GM23338 (cell line): ENCODE measurements at regions not wholly inside any gene's neighbourhood (a gene's known extent, or its start where the extent isn't known, plus 50 kb on each side); places are given as distances from the start of the nearest gene placed in this dataset.
A peak's percentile ranks its signal among the peaks of the same experiment; 100 is the strongest.

ENCODE experiments used
- ATAC-seq: fragments of 200-7000 bp; cut with Tn5 transposase; 3 replicates; pipeline ENCODE4 v1.9.1; 2020
- DNase-seq: peaks from one replicate; pipeline ENCODE4 v3.0.0-alpha.2; 2015; ENCODE audit warnings: low spot score
- H2AFZ ChIP-seq: fragments of 200-600 bp; sonication (generic); 2 replicates; pipeline ENCODE4 v1.8.0; 2016; ENCODE audit warnings: antibody characterized with exemption, mild to moderate bottlenecking, moderate library complexity
- H3F3A ChIP-seq: fragments of 200-600 bp; sonication (generic); replicated peaks from 2 replicates; pipeline ENCODE4 v1.8.0; 2017; ENCODE audit warnings: antibody characterized with exemption, mixed run types, low read depth
- H3K27ac ChIP-seq: fragments of 200-600 bp; sonication (generic); 2 replicates; pipeline ENCODE4 v1.6.1; 2016; ENCODE audit warnings: low read depth
- H3K27me3 ChIP-seq: fragments of 200-600 bp; sonication (generic); 2 replicates; pipeline ENCODE4 v1.8.0; 2016; ENCODE audit warnings: mild to moderate bottlenecking, mixed run types, moderate library complexity; ENCODE audit not compliant: insufficient read depth
- H3K36me3 ChIP-seq: fragments of 200-600 bp; sonication (generic); 2 replicates; pipeline ENCODE4 v1.8.0; 2016; ENCODE audit warnings: mild to moderate bottlenecking; ENCODE audit not compliant: insufficient read depth
- H3K4me1 ChIP-seq: fragments of 200-600 bp; sonication (generic); 2 replicates; pipeline ENCODE4 v1.8.0; 2016; ENCODE audit warnings: mild to moderate bottlenecking, moderate library complexity; ENCODE audit not compliant: insufficient read depth
- H3K4me2 ChIP-seq: fragments of 200-600 bp; sonication (generic); 2 replicates; pipeline ENCODE4 v1.7.1; 2017; ENCODE audit warnings: mixed run types
- H3K4me3 ChIP-seq: fragments of 200-600 bp; sonication (generic); 2 replicates; pipeline ENCODE4 v1.6.1; 2016; ENCODE audit warnings: mixed run types
- H3K79me2 ChIP-seq: fragments of 200-600 bp; sonication (generic); replicated peaks from 2 replicates; pipeline ENCODE4 v1.8.0; 2017; ENCODE audit warnings: mild to moderate bottlenecking; ENCODE audit not compliant: insufficient read depth
- H3K9me2 ChIP-seq: fragments of 200-600 bp; sonication (generic); 2 replicates; pipeline ENCODE4 v1.8.0; 2017; ENCODE audit not compliant: insufficient read depth
- H4K20me1 ChIP-seq: fragments of 200-600 bp; sonication (generic); replicated peaks from 2 replicates; pipeline ENCODE4 v1.8.0; 2017; ENCODE audit warnings: mild to moderate bottlenecking; ENCODE audit not compliant: insufficient read depth
- H3K27ac Mint-ChIP-seq: 2 replicates; pipeline ENCODE4 v1.8.0; 2020; ENCODE audit warnings: inconsistent platforms, mild to moderate bottlenecking, moderate library complexity, mixed read lengths
- H3K27me3 Mint-ChIP-seq: 3 replicates; pipeline ENCODE4 v1.8.0; 2022; ENCODE audit warnings: low read depth, mild to moderate bottlenecking, moderate library complexity, mixed read lengths, inconsistent platforms; ENCODE audit not compliant: insufficient read depth, poor library complexity
- H3K36me3 Mint-ChIP-seq: 3 replicates; pipeline ENCODE4 v1.8.0; 2021; ENCODE audit warnings: low read depth, mild to moderate bottlenecking, inconsistent platforms, moderate library complexity, mixed read lengths
- H3K4me1 Mint-ChIP-seq: 3 replicates; pipeline ENCODE4 v1.8.0; 2020; ENCODE audit warnings: mild to moderate bottlenecking, inconsistent platforms, mixed read lengths
- H3K4me3 Mint-ChIP-seq: 3 replicates; pipeline ENCODE4 v1.8.0; 2021; ENCODE audit warnings: moderate library complexity, mild to moderate bottlenecking, inconsistent platforms, mixed read lengths
- H3K9me3 Mint-ChIP-seq: 3 replicates; pipeline ENCODE4 v1.8.0; 2020; ENCODE audit warnings: moderate library complexity, mild to moderate bottlenecking, inconsistent platforms, mixed read lengths
- CREB1 ChIP-seq: fragments of 250-450 bp; sonication (Bioruptor Pico); IDR thresholded peaks from 2 replicates; pipeline ENCODE4 v1.5.0; 2020; ENCODE audit warnings: low read depth, mild to moderate bottlenecking, moderate library complexity
- CTCF ChIP-seq, 2 experiments: fragments of 200-600 bp in 1 of 2; sonication (generic) in 1 of 2; conservative IDR thresholded peaks; 2 replicates each; pipeline versions ENCODE4 v1.5.1 to v1.6.1; 2016 to 2017; ENCODE audit warnings: antibody characterized with exemption in 2 of 2, low read depth in 2 of 2, mild to moderate bottlenecking in 2 of 2, moderate library complexity in 1 of 2
- ETS1 ChIP-seq: IDR thresholded peaks from 2 replicates; pipeline ENCODE4 v1.6.1; 2016; ENCODE audit warnings: antibody characterized with exemption
- EZH2 ChIP-seq: fragments of 200-600 bp; sonication (generic); IDR thresholded peaks from one replicate; pipeline ENCODE4 v1.8.0; 2017; ENCODE audit warnings: antibody characterized with exemption, mild to moderate bottlenecking, low read depth; ENCODE audit not compliant: unreplicated experiment
- EZH2phosphoT487 ChIP-seq: fragments of 200-600 bp; sonication (generic); IDR thresholded peaks from one replicate; pipeline ENCODE4 v1.8.1; 2018; ENCODE audit warnings: antibody characterized with exemption; ENCODE audit not compliant: unreplicated experiment
- JUNB ChIP-seq: IDR thresholded peaks from one replicate; pipeline ENCODE4 v1.6.1; 2016; ENCODE audit warnings: antibody characterized with exemption; ENCODE audit not compliant: unreplicated experiment
- NANOG ChIP-seq: IDR thresholded peaks from 2 replicates; pipeline ENCODE4 v1.6.1; 2016; ENCODE audit warnings: antibody characterized with exemption, borderline replicate concordance
- POLR2AphosphoS5 ChIP-seq: IDR thresholded peaks from 2 replicates; pipeline ENCODE4 v1.6.1; 2016; ENCODE audit warnings: antibody characterized with exemption, low read depth
- REST ChIP-seq: IDR thresholded peaks from one replicate; pipeline ENCODE4 v1.6.1; 2018; ENCODE audit warnings: antibody characterized with exemption; ENCODE audit not compliant: unreplicated experiment
- STAT1 ChIP-seq: IDR thresholded peaks from one replicate; pipeline ENCODE4 v1.6.1; 2016; ENCODE audit warnings: antibody characterized with exemption; ENCODE audit not compliant: unreplicated experiment
- ZNF114 ChIP-seq: fragments of 250-450 bp; sonication (Bioruptor Pico); IDR thresholded peaks from 2 replicates; pipeline ENCODE4 v1.5.0; 2020; ENCODE audit warnings: mild to moderate bottlenecking, moderate library complexity
- ZNF331 ChIP-seq: fragments of 250-450 bp; sonication (Bioruptor Pico); IDR thresholded peaks from 2 replicates; pipeline ENCODE4 v1.5.0; 2020; ENCODE audit warnings: low read depth, mild to moderate bottlenecking, moderate library complexity
- TF ChIP-seq, protein P1 (sequence below): fragments of 250-450 bp; sonication (Bioruptor Pico); IDR thresholded peaks from 2 replicates; pipeline ENCODE4 v1.5.0; 2020; ENCODE audit warnings: mild to moderate bottlenecking, moderate library complexity

- Histone ChIP-seq H3K4me1 (no peaks in the 10 kb centered on the region), H3F3A (no peaks in the 10 kb centered on the region), H4K20me1 (no peaks in the 10 kb centered on the region), H2AFZ (no peak overlapping the region), H3K27me3 (no peaks in the 10 kb centered on the region), H3K4me3 (no peak overlapping the region), H3K79me2 (no peaks in the 10 kb centered on the region; the same call in 1 of the 2 replicates), H3K9me2 (peaks cover 6% of the 10 kb centered on the region; the same call in 1 of the 2 replicates), H3K36me3 (no peaks in the 10 kb centered on the region), H3K27ac (no peak overlapping the region), H3K4me2 (no peak overlapping the region)
- H3K4me1 Mint-ChIP-seq: peaks cover 14% of the 10 kb centered on the region
- H3K9me3 Mint-ChIP-seq: peaks cover 10% of the 10 kb centered on the region
- TF ChIP-seq CREB1: no peak
- TF ChIP-seq ZNF114 (CRISPR knock-in tag): no peak
- TF ChIP-seq ETS1: no peak
- no peak for TF ChIP-seq ZNF331 (CRISPR knock-in tag)
- TF ChIP-seq, protein P1, sequence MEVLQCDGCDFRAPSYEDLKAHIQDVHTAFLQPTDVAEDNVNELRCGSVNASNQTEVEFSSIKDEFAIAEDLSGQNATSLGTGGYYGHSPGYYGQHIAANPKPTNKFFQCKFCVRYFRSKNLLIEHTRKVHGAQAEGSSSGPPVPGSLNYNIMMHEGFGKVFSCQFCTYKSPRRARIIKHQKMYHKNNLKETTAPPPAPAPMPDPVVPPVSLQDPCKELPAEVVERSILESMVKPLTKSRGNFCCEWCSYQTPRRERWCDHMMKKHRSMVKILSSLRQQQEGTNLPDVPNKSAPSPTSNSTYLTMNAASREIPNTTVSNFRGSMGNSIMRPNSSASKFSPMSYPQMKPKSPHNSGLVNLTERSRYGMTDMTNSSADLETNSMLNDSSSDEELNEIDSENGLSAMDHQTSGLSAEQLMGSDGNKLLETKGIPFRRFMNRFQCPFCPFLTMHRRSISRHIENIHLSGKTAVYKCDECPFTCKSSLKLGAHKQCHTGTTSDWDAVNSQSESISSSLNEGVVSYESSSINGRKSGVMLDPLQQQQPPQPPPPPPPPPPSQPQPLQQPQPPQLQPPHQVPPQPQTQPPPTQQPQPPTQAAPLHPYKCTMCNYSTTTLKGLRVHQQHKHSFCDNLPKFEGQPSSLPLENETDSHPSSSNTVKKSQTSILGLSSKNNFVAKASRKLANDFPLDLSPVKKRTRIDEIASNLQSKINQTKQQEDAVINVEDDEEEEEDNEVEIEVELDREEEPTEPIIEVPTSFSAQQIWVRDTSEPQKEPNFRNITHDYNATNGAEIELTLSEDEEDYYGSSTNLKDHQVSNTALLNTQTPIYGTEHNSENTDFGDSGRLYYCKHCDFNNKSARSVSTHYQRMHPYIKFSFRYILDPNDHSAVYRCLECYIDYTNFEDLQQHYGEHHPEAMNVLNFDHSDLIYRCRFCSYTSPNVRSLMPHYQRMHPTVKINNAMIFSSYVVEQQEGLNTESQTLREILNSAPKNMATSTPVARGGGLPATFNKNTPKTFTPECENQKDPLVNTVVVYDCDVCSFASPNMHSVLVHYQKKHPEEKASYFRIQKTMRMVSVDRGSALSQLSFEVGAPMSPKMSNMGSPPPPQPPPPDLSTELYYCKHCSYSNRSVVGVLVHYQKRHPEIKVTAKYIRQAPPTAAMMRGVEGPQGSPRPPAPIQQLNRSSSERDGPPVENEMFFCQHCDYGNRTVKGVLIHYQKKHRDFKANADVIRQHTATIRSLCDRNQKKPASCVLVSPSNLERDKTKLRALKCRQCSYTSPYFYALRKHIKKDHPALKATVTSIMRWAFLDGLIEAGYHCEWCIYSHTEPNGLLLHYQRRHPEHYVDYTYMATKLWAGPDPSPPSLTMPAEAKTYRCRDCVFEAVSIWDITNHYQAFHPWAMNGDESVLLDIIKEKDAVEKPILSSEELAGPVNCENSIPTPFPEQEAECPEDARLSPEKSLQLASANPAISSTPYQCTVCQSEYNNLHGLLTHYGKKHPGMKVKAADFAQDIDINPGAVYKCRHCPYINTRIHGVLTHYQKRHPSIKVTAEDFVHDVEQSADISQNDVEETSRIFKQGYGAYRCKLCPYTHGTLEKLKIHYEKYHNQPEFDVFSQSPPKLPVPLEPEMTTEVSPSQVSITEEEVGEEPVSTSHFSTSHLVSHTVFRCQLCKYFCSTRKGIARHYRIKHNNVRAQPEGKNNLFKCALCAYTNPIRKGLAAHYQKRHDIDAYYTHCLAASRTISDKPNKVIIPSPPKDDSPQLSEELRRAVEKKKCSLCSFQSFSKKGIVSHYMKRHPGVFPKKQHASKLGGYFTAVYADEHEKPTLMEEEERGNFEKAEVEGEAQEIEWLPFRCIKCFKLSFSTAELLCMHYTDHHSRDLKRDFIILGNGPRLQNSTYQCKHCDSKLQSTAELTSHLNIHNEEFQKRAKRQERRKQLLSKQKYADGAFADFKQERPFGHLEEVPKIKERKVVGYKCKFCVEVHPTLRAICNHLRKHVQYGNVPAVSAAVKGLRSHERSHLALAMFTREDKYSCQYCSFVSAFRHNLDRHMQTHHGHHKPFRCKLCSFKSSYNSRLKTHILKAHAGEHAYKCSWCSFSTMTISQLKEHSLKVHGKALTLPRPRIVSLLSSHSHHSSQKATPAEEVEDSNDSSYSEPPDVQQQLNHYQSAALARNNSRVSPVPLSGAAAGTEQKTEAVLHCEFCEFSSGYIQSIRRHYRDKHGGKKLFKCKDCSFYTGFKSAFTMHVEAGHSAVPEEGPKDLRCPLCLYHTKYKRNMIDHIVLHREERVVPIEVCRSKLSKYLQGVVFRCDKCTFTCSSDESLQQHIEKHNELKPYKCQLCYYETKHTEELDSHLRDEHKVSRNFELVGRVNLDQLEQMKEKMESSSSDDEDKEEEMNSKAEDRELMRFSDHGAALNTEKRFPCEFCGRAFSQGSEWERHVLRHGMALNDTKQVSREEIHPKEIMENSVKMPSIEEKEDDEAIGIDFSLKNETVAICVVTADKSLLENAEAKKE (CRISPR knock-in tag): no peak
- TF ChIP-seq EZH2phosphoT487: no peak
- no peak for TF ChIP-seq STAT1
- TF ChIP-seq CTCF (conservative IDR thresholded peaks at IDR 0.05; ENCODE audit: low read depth in 2 of 2): no peak
- TF ChIP-seq POLR2AphosphoS5: no peak
- no peak for TF ChIP-seq REST
- TF ChIP-seq EZH2: no peak
- TF ChIP-seq JUNB: no peak
- TF ChIP-seq NANOG: no peak
- peaks cover 8% of the 10 kb centered on the region; the same call in 1 of the 3 replicates for H3K36me3 Mint-ChIP-seq
- no peak overlapping the region for H3K4me3 Mint-ChIP-seq
- H3K27ac Mint-ChIP-seq: no peak overlapping the region
- DNase-seq (no peak), ATAC-seq (peak; percentile 32; the same call in 2 of the 3 replicates)
- peaks cover 10% of the 10 kb centered on the region for H3K27me3 Mint-ChIP-seq
Observed at GRCh38 chr15:29557171-29557570, 265.1 kb downstream of the TJP1 start.
